Transverse colon (tissue), 4 donors: ENCODE measurements at regions not wholly inside any gene's neighbourhood (a gene's known extent, or its start where the extent isn't known, plus 50 kb on each side); places are given as distances from the start of the nearest gene placed in this dataset.
A peak's percentile ranks its signal among the peaks of the same experiment; 100 is the strongest.

ENCODE experiments used
- DNase-seq: peaks from one replicate; pipeline ENCODE4 v3.0.0-alpha.2; 2019
- H3K27ac ChIP-seq, 4 donors: fragments of 200-600 bp; sonication (generic); 2 replicates each; pipeline ENCODE4 v1.5.1; 2016 to 2018; ENCODE audit warnings: inconsistent platforms in 4 of 4
- H3K27me3 ChIP-seq: fragments of 200-600 bp; sonication (generic); 2 replicates; pipeline ENCODE4 v1.5.1; 2017; ENCODE audit warnings: inconsistent platforms
- H3K36me3 ChIP-seq, 4 donors: fragments of 200-600 bp; sonication (generic); 2 replicates each; pipeline ENCODE4 v1.5.1; 2017 to 2019; ENCODE audit warnings: inconsistent platforms in 4 of 4
- H3K4me1 ChIP-seq, 4 donors: fragments of 200-600 bp; sonication (generic); 2 replicates each; pipeline ENCODE4 v1.5.1; 2017 to 2020; ENCODE audit warnings: inconsistent platforms in 4 of 4
- H3K4me3 ChIP-seq, 4 donors: fragments of 200-600 bp; sonication (generic); 1 replicate in 1 of 4; 2 replicates in 3 of 4; pipeline versions ENCODE4 v1.5.1 to v1.6.1; 2017 to 2019; ENCODE audit warnings: inconsistent platforms in 4 of 4
- H3K9me3 ChIP-seq, 2 donors: fragments of 200-600 bp; sonication (generic); 2 replicates each; pipeline ENCODE4 v1.5.1; 2017 to 2019; ENCODE audit warnings: inconsistent platforms in 2 of 2
- CTCF ChIP-seq, 5 experiments: fragments of 200-600 bp in 3 of 5; fragments of 450-650 bp in 2 of 5; sonication (generic) in 3 of 5; IDR thresholded peaks; 1 replicate in 2 of 5; 2 replicates in 3 of 5; pipeline ENCODE4 v1.5.1; 2016 to 2017; ENCODE audit warnings: antibody characterized with exemption in 5 of 5, inconsistent platforms in 3 of 5, mild to moderate bottlenecking in 2 of 5, moderate library complexity in 1 of 5
- EP300 ChIP-seq: sonication (generic); formaldehyde crosslinking; IDR thresholded peaks from one replicate; pipeline ENCODE4 v1.6.1; 2017; ENCODE audit warnings: antibody characterized with exemption, low read depth
- POLR2A ChIP-seq: fragments of 450-650 bp; IDR thresholded peaks from one replicate; pipeline ENCODE4 v1.6.1; 2016; ENCODE audit warnings: antibody characterized with exemption, mild to moderate bottlenecking, moderate library complexity
- POLR2AphosphoS5 ChIP-seq, 3 donors: sonication (generic); formaldehyde crosslinking; IDR thresholded peaks; one replicate each; pipeline ENCODE4 v1.6.1; 2016; ENCODE audit warnings: antibody characterized with exemption in 3 of 3
- WGBS, 2 donors: methylation state at CpG; one replicate each; pipeline ENCODE4 v1.1.5; 2018; ENCODE audit warnings: low coverage in 1 of 2; 5-methylcytosine and 5-hydroxymethylcytosine counted together
- in situ Hi-C, 4 donors: fragments of 200-750 bp; cut with MboI; loops; one replicate each; pipeline versions ENCODE4 v1.15.0 to v1.15.1; 2017; ENCODE audit warnings: low sequenced_read_pairs in 3 of 4, low pct_ligation_motif_present in 1 of 4, low pct_unique_long_range_greater_than_20kb in 1 of 4
- intact Hi-C: fragments of 100-400 bp; cut with DNase I; formaldehyde crosslinking; loops from one replicate; pipeline ENCODE4 v1.15.1; 2023; ENCODE audit warnings: low total_unique reads

DNA sequence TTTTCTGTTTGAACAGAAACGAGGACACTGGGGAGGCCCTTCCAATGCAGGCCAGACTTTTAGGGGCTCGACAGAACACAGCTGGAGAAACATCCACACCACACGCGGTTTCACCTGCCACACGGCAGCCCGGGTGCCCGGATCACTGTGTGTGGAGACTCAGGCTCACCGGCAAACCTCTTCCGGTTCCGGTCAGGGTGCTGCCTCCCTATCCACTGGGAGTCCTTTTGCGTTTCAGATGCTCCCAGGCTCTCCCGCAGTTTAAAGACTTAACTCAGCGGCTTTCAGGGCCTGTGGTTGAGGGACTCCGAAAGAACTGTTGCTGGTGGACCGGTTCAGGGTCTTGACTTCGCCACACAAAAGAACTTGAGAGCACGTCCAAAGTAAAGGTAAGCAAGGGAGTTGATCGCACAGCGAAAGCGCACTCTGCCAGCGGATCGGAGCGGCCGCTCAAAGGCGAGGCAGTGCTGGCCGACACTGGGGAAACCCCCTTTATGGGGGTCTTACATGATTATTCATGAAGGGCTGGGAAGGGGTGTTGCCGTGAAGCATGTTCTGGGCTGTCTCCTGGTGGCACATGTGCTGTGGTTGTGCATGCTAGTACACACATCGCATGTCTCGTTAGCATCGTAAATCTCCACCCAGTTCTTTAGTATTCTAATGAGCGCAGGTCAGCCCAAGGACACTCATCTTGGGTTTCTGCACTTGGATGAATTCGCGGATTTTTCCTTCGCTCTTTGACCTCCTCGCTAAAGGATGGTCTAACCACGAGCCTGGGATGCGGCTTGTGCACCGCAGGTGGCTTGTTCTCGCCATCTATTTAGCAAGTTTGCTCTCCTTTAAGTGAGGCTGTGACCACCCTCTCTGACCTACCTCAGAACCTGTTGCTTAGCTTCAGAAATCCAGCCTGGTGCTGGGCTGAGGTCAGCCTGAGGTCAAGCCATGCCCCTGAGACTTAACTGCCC is 180.3 kb downstream of the CDH26 start:
- peak overlapping the region in 2 of 4 donors; percentile 12 to 44 for H3K4me3 ChIP-seq
- H3K36me3 ChIP-seq: no peaks in the 10 kb centered on the region
- H3K27me3 ChIP-seq: no peaks in the 10 kb centered on the region
- in situ Hi-C loops (no loop called here), intact Hi-C loops (no loop called here)
- no peaks in the 10 kb centered on the region for H3K4me1 ChIP-seq
- no peak overlapping the region for H3K27ac ChIP-seq
- WGBS, 2 donors: 60 to 83% methylated on average over 13 to 39 of the region's 39 CpGs
- no peak for TF ChIP-seq EP300
- TF ChIP-seq CTCF (IDR thresholded peaks at IDR 0.05): no peak
- TF ChIP-seq POLR2A: no peak
- TF ChIP-seq POLR2AphosphoS5 (IDR thresholded peaks at IDR 0.05): no peak
- no peaks in the 10 kb centered on the region for H3K9me3 ChIP-seq
- peak; percentile 48 for DNase-seq

DNA sequence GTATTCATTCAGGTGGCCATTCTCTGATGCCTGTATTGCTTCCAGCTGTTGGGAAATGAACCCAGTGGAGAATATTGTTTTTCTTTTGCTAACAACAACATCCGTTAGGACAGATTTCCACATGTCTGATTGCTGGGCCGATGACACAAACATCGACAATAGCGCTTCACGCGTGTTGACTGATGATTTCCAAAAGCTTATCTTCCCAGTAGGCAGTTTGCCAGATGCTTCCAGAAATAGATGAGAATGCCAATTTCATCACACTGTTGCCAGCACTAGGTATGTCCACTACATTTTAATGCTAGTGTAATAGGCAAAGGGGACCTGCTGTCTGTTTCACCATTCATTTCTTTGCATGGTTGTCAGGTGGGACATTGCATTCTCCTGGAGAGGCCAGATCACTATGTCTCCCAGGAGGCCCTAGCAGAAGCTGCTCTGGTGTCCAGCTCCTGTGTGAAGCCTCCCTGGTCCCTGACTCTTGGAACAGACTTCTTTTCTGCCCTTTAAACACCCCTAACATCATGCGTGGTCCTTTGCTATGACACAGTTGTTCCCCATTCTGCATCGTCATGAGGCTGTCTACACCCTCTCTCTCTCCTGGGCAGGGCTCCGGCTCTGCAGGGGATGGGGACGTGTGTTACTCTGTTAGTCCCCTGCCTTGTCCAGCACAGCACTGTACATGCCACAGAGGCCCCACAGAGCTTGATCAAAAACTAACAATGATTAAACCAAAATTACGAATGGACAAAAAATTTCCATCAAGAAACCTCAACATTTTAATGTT is 181.6 kb downstream of the CDH26 start:
- in situ Hi-C loops (no loop called here), intact Hi-C loops (no loop called here)
- WGBS, 2 donors: 53 to 84% methylated on average over 3 to 11 of the region's 11 CpGs

DNA sequence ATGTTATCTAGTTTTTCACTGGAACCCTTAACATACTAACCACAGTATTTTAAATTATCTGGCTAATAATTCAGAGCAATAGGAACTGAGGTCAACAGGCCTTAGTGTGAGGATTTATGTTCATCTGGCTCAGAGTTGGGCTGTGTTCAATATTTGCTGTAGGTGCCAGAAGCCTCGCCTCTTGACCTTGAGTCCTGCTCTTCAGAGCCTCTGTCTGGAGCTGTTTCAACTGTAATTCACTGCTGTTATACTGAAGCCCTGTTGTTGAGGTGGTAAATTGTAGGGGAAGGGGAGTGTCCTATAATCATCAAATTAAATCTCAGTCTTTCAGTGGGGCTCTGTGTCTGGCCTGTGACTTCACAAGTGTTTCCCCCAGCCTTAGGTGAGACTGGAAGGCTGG is 184.4 kb downstream of the CDH26 start:
- TF ChIP-seq EP300: no peak
- TF ChIP-seq POLR2AphosphoS5 (IDR thresholded peaks at IDR 0.05): no peak
- TF ChIP-seq CTCF (IDR thresholded peaks at IDR 0.05): no peak
- no peak for TF ChIP-seq POLR2A
- in situ Hi-C loops (no loop called here), intact Hi-C loops (no loop called here)
- Histone ChIP-seq H3K27me3 (no peaks in the 10 kb centered on the region), H3K27ac (no peak overlapping the region), H3K4me3 (no peak overlapping the region), H3K36me3 (no peaks in the 10 kb centered on the region), H3K4me1 (no peaks in the 10 kb centered on the region), H3K9me3 (no peaks in the 10 kb centered on the region)
- no peak for DNase-seq
- 26 to 44% methylated on average over 1 of the region's 1 CpG for WGBS, 2 donors

More for the DNA sequence above, 181.6 kb downstream of the CDH26 start:
- Histone ChIP-seq H3K27me3 (no peaks in the 10 kb centered on the region), H3K27ac (no peak overlapping the region), H3K9me3 (no peaks in the 10 kb centered on the region), H3K36me3 (no peaks in the 10 kb centered on the region), H3K4me1 (no peaks in the 10 kb centered on the region), H3K4me3 (no peak overlapping the region)
- DNase-seq: no peak
- TF ChIP-seq POLR2AphosphoS5 (IDR thresholded peaks at IDR 0.05) (no peak), POLR2A (no peak), EP300 (no peak), CTCF (IDR thresholded peaks at IDR 0.05) (no peak)

GRCh38 chr20:60143261-60143842 is 185.1 kb downstream of the CDH26 start:
- Histone ChIP-seq H3K27ac (no peak overlapping the region), H3K4me3 (no peak overlapping the region), H3K27me3 (no peaks in the 10 kb centered on the region), H3K9me3 (no peaks in the 10 kb centered on the region), H3K36me3 (no peaks in the 10 kb centered on the region), H3K4me1 (no peaks in the 10 kb centered on the region)
- no peak for DNase-seq
- TF ChIP-seq EP300: no peak
- no peak for TF ChIP-seq POLR2A
- no peak for TF ChIP-seq POLR2AphosphoS5 (IDR thresholded peaks at IDR 0.05)
- TF ChIP-seq CTCF (IDR thresholded peaks at IDR 0.05): no peak
- in situ Hi-C loops: no loop called here
- intact Hi-C loops: no loop called here
- 38 to 71% methylated on average over 2 to 3 of the region's 3 CpGs for WGBS, 2 donors
